Breast epithelium (tissue), 3 donors: ENCODE measurements at regions not wholly inside any gene's neighbourhood (a gene's known extent, or its start where the extent isn't known, plus 50 kb on each side); places are given as distances from the start of the nearest gene placed in this dataset.
"Not testable (repeated sequence)": the region's sequence is repeated elsewhere in the genome, so short reads cannot be mapped to it uniquely, and the experiment has no call there.

Experiments
- POLR2AphosphoS5 ChIP-seq, 3 donors: sonication (generic); formaldehyde crosslinking; IDR thresholded peaks; one replicate each; pipeline ENCODE4 v1.6.1; 2017; ENCODE audit warnings: antibody characterized with exemption in 3 of 3
- TF ChIP-seq, protein P1 (sequence below), 3 donors: fragments of 450-650 bp; IDR thresholded peaks; one replicate each; pipeline ENCODE4 v1.5.1; 2016 to 2017; ENCODE audit warnings: antibody characterized with exemption in 3 of 3, mild to moderate bottlenecking in 3 of 3, moderate library complexity in 3 of 3

DNA sequence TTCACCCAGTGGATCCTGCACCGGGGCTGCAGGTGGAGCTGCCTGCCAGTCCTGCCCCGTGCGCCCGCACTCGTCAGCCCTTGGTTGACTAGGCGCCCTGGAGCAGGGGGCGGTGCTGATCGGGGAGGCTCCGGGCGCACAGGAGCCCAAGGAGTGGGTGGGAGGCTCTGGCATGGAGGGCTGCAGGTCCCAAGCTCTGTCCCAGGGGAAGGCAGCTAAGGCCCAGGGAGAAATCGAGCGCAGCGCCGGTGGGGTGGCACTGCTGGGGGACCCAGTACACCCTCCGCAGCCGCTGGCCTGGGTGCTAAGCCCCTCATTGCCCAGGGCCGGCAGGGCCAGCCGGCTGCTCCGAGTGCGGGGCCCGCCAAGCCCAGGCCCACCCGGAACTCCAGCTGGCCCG is 323.4 kb upstream of the CITED2 start:
- TF ChIP-seq, protein P1, sequence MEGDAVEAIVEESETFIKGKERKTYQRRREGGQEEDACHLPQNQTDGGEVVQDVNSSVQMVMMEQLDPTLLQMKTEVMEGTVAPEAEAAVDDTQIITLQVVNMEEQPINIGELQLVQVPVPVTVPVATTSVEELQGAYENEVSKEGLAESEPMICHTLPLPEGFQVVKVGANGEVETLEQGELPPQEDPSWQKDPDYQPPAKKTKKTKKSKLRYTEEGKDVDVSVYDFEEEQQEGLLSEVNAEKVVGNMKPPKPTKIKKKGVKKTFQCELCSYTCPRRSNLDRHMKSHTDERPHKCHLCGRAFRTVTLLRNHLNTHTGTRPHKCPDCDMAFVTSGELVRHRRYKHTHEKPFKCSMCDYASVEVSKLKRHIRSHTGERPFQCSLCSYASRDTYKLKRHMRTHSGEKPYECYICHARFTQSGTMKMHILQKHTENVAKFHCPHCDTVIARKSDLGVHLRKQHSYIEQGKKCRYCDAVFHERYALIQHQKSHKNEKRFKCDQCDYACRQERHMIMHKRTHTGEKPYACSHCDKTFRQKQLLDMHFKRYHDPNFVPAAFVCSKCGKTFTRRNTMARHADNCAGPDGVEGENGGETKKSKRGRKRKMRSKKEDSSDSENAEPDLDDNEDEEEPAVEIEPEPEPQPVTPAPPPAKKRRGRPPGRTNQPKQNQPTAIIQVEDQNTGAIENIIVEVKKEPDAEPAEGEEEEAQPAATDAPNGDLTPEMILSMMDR (IDR thresholded peaks at IDR 0.05): not testable (repeated sequence)
- not testable (repeated sequence) for TF ChIP-seq POLR2AphosphoS5 (IDR thresholded peaks at IDR 0.05)
